ENCODE measurements at regions not wholly inside any gene's neighbourhood (a gene's known extent, or its start where the extent isn't known, plus 50 kb on each side); places are given as distances from the start of the nearest gene placed in this dataset.

DNA sequence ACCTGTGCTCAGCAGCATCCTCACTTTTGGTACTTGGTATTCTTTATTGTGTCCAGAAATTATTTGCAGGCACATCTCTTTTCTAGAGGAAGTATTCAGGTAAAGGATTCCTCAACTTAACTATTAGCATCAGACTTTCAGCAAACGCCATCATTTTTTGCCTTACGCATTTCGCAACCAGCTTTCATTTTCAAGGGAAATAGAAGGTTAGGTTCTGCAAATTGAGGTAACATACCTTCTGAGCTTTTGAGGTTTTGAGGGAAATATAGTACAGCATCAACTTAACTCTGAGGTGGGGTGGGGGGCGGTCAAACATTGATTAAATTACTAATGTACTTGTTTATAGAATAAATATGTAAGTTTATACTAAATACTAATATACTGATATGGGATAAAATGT lies 243.6 kb upstream of the RIMS1 start:
- TF ChIP-seq POLR2AphosphoS5 (IDR thresholded peaks at IDR 0.05; ENCODE audit: low read length) (no peak), TBL1XR1 (IDR thresholded peaks at IDR 0.05; ENCODE audit: low read depth, low read length) (no peak), CREM (IDR thresholded peaks at IDR 0.05; ENCODE audit: low read depth) (no peak), JUNB (IDR thresholded peaks at IDR 0.05) (no peak), KDM1A (IDR thresholded peaks at IDR 0.05; ENCODE audit: borderline replicate concordance) (no peak), NR2C1 (IDR thresholded peaks at IDR 0.05) (no peak)
- TF ChIP-seq, protein P1, sequence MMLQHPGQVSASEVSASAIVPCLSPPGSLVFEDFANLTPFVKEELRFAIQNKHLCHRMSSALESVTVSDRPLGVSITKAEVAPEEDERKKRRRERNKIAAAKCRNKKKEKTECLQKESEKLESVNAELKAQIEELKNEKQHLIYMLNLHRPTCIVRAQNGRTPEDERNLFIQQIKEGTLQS (IDR thresholded peaks at IDR 0.05; ENCODE audit: borderline replicate concordance, extremely low read depth, low read depth, low read length), result no peak
- TF ChIP-seq, protein P2, sequence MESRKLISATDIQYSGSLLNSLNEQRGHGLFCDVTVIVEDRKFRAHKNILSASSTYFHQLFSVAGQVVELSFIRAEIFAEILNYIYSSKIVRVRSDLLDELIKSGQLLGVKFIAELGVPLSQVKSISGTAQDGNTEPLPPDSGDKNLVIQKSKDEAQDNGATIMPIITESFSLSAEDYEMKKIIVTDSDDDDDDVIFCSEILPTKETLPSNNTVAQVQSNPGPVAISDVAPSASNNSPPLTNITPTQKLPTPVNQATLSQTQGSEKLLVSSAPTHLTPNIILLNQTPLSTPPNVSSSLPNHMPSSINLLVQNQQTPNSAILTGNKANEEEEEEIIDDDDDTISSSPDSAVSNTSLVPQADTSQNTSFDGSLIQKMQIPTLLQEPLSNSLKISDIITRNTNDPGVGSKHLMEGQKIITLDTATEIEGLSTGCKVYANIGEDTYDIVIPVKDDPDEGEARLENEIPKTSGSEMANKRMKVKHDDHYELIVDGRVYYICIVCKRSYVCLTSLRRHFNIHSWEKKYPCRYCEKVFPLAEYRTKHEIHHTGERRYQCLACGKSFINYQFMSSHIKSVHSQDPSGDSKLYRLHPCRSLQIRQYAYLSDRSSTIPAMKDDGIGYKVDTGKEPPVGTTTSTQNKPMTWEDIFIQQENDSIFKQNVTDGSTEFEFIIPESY (IDR thresholded peaks at IDR 0.05), result no peak
- TF ChIP-seq, protein P3, sequence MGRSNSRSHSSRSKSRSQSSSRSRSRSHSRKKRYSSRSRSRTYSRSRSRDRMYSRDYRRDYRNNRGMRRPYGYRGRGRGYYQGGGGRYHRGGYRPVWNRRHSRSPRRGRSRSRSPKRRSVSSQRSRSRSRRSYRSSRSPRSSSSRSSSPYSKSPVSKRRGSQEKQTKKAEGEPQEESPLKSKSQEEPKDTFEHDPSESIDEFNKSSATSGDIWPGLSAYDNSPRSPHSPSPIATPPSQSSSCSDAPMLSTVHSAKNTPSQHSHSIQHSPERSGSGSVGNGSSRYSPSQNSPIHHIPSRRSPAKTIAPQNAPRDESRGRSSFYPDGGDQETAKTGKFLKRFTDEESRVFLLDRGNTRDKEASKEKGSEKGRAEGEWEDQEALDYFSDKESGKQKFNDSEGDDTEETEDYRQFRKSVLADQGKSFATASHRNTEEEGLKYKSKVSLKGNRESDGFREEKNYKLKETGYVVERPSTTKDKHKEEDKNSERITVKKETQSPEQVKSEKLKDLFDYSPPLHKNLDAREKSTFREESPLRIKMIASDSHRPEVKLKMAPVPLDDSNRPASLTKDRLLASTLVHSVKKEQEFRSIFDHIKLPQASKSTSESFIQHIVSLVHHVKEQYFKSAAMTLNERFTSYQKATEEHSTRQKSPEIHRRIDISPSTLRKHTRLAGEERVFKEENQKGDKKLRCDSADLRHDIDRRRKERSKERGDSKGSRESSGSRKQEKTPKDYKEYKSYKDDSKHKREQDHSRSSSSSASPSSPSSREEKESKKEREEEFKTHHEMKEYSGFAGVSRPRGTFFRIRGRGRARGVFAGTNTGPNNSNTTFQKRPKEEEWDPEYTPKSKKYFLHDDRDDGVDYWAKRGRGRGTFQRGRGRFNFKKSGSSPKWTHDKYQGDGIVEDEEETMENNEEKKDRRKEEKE (IDR thresholded peaks at IDR 0.05), result no peak
- TF ChIP-seq, protein P4, sequence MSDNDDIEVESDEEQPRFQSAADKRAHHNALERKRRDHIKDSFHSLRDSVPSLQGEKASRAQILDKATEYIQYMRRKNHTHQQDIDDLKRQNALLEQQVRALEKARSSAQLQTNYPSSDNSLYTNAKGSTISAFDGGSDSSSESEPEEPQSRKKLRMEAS (IDR thresholded peaks at IDR 0.05; ENCODE audit: low read depth, low read length), result no peak
